MM.1S (cell line): ENCODE measurements at regions not wholly inside any gene's neighbourhood (a gene's known extent, or its start where the extent isn't known, plus 50 kb on each side); places are given as distances from the start of the nearest gene placed in this dataset.

Experiments used
- DNase-seq: peaks from one replicate; pipeline ENCODE4 v3.0.0-alpha.2; 2015
- H2AFZ ChIP-seq: fragments of 300-600 bp; sonication (generic); 2 replicates; pipeline ENCODE4 v1.6.0; 2016; ENCODE audit warnings: antibody characterized with exemption, low read length
- H3F3A ChIP-seq: fragments of 300-600 bp; sonication (generic); 2 replicates; pipeline ENCODE4 v1.6.1; 2016; ENCODE audit warnings: mild to moderate bottlenecking, antibody characterized with exemption, low read length, moderate library complexity, mixed read lengths; ENCODE audit not compliant: insufficient read depth
- H3K27ac ChIP-seq: fragments of 300-600 bp; sonication (generic); 2 replicates; pipeline ENCODE4 v1.5.1; 2016; ENCODE audit warnings: mild to moderate bottlenecking, low read length
- H3K27me3 ChIP-seq: fragments of 300-600 bp; sonication (generic); replicated peaks from 2 replicates; pipeline ENCODE4 v1.6.0; 2016; ENCODE audit warnings: low read length; ENCODE audit not compliant: insufficient read depth
- H3K36me3 ChIP-seq: fragments of 300-600 bp; sonication (generic); replicated peaks from 2 replicates; pipeline ENCODE4 v1.6.1; 2016; ENCODE audit warnings: mild to moderate bottlenecking, low read length, mixed read lengths; ENCODE audit not compliant: insufficient read depth
- H3K4me1 ChIP-seq: fragments of 300-600 bp; sonication (generic); 2 replicates; pipeline ENCODE4 v1.6.1; 2016; ENCODE audit warnings: low read length, mixed read lengths
- H3K4me2 ChIP-seq: fragments of 300-600 bp; sonication (generic); 2 replicates; pipeline ENCODE4 v1.6.0; 2016; ENCODE audit warnings: low read depth, low read length
- H3K4me3 ChIP-seq: fragments of 300-600 bp; sonication (generic); 2 replicates; pipeline ENCODE4 v1.5.1; 2016; ENCODE audit warnings: low read length, mixed read lengths
- H3K79me2 ChIP-seq: fragments of 300-600 bp; sonication (generic); 2 replicates; pipeline ENCODE4 v1.6.1; 2016; ENCODE audit warnings: mixed run types, low read length, mixed read lengths
- H3K9ac ChIP-seq: fragments of 300-600 bp; sonication (generic); 2 replicates; pipeline ENCODE4 v1.6.1; 2016; ENCODE audit warnings: low read length, mixed read lengths
- H3K9me2 ChIP-seq: fragments of 300-600 bp; sonication (generic); replicated peaks from 2 replicates; pipeline ENCODE4 v1.6.1; 2016; ENCODE audit warnings: mild to moderate bottlenecking, low read length, mixed read lengths; ENCODE audit not compliant: insufficient read depth
- H3K9me3 ChIP-seq: fragments of 300-600 bp; sonication (generic); replicated peaks from 2 replicates; pipeline ENCODE4 v1.6.1; 2016; ENCODE audit warnings: mild to moderate bottlenecking, low read length, mixed read lengths; ENCODE audit not compliant: insufficient read depth
- H4K20me1 ChIP-seq: fragments of 300-600 bp; sonication (generic); 2 replicates; pipeline ENCODE4 v1.6.1; 2016; ENCODE audit warnings: mild to moderate bottlenecking, low read length, moderate library complexity, mixed read lengths; ENCODE audit not compliant: insufficient read depth
- EZH2 ChIP-seq: fragments of 300-600 bp; sonication (generic); optimal IDR thresholded peaks from 2 replicates; pipeline ENCODE3; 2017; ENCODE audit warnings: low read depth, mild to moderate bottlenecking, antibody characterized with exemption, low read length, mixed read lengths
- EZH2phosphoT487 ChIP-seq: fragments of 300-600 bp; sonication (generic); IDR thresholded peaks from 2 replicates; pipeline ENCODE4 v1.6.1; 2018; ENCODE audit warnings: antibody characterized with exemption, low read length
- TF ChIP-seq, protein P1 (sequence below): fragments of 300-600 bp; sonication (generic); IDR thresholded peaks from 2 replicates; pipeline ENCODE4 v1.5.1; 2016; ENCODE audit warnings: antibody characterized with exemption, low read length, mixed read lengths

DNA sequence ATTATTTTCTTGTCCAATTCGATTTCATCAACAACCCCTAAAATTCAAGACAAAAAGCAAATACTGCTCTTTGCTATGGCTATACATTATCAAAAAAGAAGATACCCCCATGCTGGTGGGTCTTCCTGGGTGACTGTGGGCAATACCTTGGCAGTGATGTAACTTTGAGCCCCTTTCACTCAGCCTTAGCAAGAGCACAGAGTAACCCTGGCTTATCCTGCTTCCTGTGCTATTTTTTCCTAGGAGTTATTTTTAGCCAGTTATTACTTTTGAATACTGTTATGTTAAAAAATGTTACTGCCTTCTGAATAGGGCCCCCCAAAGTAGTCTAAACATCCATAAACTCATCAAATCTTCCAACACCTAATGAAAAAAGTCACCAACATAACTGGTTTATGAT, 145.6 kb upstream of the TSLP start:
- DNase-seq, result no peak
- Histone ChIP-seq H3K36me3 (no peaks in the 10 kb centered on the region), H3K4me3 (no peak overlapping the region), H3K9me3 (no peaks in the 10 kb centered on the region), H3K4me1 (no peaks in the 10 kb centered on the region), H3F3A (no peaks in the 10 kb centered on the region), H4K20me1 (no peaks in the 10 kb centered on the region), H3K27me3 (no peaks in the 10 kb centered on the region), H3K9ac (no peak overlapping the region), H3K27ac (no peak overlapping the region), H3K9me2 (no peaks in the 10 kb centered on the region), H3K4me2 (no peak overlapping the region), H3K79me2 (no peaks in the 10 kb centered on the region), H2AFZ (no peak overlapping the region)
- no peak for TF ChIP-seq EZH2phosphoT487
- TF ChIP-seq EZH2, result no peak

DNA sequence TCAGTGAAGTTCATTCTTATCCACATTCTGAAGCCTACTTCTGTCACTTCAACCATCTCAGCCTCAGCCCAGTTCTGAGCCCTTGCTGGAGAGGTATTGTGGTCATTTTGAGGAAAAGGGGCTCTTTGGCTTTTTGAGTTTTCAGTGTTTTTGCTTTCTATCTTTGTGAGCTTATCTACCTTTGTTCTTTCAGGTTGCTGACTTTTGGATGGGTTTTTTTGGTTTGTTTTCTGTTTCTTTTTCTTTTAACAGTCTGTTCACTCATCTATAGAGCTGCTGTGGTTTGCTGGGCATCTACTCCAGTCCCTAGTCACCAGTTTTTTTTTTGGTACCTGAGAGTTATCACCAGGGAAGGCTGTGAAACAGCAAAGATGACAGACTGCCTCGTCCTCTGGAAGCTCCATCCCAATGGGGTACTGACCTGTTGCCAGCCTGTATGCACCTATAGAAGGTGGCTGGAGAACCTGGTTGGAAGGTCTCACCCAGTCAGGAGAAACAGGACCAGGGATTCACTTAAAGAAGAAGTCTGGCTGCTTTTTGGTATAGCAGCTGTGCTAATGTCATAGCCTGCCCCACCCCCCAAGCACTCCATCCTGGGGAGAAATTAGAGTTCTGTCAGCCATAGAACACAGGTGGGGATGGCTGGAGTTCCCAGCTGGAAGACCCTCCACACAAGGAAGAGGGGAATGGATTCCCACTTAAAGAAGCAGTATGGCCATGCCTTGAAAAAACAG, 138.6 kb upstream of the TSLP start:
- Histone ChIP-seq H3K36me3 (no peaks in the 10 kb centered on the region), H3K27ac (no peak overlapping the region)
- TF ChIP-seq EZH2 (no peak), EZH2phosphoT487 (no peak)
- TF ChIP-seq, protein P1, sequence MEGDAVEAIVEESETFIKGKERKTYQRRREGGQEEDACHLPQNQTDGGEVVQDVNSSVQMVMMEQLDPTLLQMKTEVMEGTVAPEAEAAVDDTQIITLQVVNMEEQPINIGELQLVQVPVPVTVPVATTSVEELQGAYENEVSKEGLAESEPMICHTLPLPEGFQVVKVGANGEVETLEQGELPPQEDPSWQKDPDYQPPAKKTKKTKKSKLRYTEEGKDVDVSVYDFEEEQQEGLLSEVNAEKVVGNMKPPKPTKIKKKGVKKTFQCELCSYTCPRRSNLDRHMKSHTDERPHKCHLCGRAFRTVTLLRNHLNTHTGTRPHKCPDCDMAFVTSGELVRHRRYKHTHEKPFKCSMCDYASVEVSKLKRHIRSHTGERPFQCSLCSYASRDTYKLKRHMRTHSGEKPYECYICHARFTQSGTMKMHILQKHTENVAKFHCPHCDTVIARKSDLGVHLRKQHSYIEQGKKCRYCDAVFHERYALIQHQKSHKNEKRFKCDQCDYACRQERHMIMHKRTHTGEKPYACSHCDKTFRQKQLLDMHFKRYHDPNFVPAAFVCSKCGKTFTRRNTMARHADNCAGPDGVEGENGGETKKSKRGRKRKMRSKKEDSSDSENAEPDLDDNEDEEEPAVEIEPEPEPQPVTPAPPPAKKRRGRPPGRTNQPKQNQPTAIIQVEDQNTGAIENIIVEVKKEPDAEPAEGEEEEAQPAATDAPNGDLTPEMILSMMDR, result no peak

DNA sequence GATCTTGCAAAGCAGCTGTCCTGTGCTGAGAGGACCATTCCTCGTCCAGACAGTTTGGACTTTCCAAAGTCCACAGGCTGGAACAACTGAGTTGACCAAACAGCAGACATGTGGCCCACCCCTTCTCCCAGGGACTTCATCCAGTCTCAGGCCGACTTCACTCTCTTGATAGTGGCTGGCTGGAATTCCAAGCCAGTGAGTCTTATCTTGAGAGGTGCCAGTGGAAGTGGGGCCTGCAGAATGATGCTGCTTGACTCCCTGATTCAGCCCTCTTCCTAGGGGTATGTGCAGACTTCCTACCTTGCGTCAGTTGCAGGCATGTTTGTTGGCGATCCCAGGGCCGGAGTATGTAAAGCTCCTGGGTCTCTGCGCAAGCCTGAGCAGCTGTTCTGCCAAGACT, 131.4 kb upstream of the TSLP start:
- H3K4me3 ChIP-seq, result no peak overlapping the region
- no peaks in the 10 kb centered on the region for H3K9me3 ChIP-seq
- DNase-seq, result no peak
- no peaks in the 10 kb centered on the region for H3K4me1 ChIP-seq
- H2AFZ ChIP-seq, result no peak overlapping the region
- H3K9me2 ChIP-seq, result no peaks in the 10 kb centered on the region
- H3K9ac ChIP-seq, result no peak overlapping the region
- no peaks in the 10 kb centered on the region for H3K27me3 ChIP-seq
- TF ChIP-seq EZH2 (no peak), EZH2phosphoT487 (no peak)
- TF ChIP-seq, protein P1, result no peak
- H3K4me2 ChIP-seq, result no peak overlapping the region
- no peak overlapping the region for H3K27ac ChIP-seq
- H3F3A ChIP-seq, result no peaks in the 10 kb centered on the region
- H3K36me3 ChIP-seq, result no peaks in the 10 kb centered on the region
- no peaks in the 10 kb centered on the region for H3K79me2 ChIP-seq
- no peaks in the 10 kb centered on the region for H4K20me1 ChIP-seq

More for the DNA sequence above, 138.6 kb upstream of the TSLP start:
- Histone ChIP-seq H3K4me1 (no peaks in the 10 kb centered on the region), H3K9me3 (no peaks in the 10 kb centered on the region), H3K4me2 (no peak overlapping the region), H3K4me3 (no peak overlapping the region), H2AFZ (no peak overlapping the region), H3K27me3 (no peaks in the 10 kb centered on the region), H3K79me2 (no peaks in the 10 kb centered on the region), H3F3A (no peaks in the 10 kb centered on the region), H4K20me1 (no peaks in the 10 kb centered on the region), H3K9ac (no peak overlapping the region), H3K9me2 (no peaks in the 10 kb centered on the region)
- no peak for DNase-seq

DNA sequence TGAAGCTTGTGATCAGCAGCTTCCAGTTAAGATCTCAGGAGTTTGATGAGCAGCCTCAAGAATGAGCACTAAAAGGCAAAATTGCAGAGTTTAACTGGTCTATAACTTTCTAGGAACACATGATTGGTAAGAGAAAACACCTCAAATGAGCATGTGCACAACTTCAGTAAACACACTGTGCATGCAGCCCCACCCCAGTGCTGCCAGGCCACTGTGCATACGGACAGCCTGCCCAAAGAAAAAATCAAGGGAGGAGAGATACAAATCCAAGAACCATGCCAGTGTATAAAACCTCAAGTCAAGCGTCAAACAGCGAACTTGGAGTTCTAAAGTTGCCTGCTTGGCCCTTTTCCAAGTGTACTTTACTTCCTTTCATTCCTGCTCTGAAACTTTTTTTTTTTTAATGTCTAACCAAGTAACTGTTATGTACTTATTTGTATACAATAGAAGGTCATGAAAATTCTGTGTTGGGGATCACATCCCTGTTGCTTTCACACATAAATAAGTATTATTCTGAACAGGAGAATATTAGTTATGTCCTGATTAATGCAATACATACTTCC, 125.6 kb upstream of the TSLP start:
- TF ChIP-seq EZH2phosphoT487, result no peak
- TF ChIP-seq, protein P1, result no peak
- no peak for TF ChIP-seq EZH2
- Histone ChIP-seq H3K4me1 (no peaks in the 10 kb centered on the region), H4K20me1 (no peaks in the 10 kb centered on the region), H3K9ac (no peak overlapping the region), H3F3A (no peaks in the 10 kb centered on the region), H3K36me3 (no peaks in the 10 kb centered on the region), H3K79me2 (no peaks in the 10 kb centered on the region), H3K4me3 (no peak overlapping the region), H3K27me3 (no peaks in the 10 kb centered on the region), H2AFZ (no peak overlapping the region), H3K27ac (no peak overlapping the region), H3K4me2 (no peak overlapping the region), H3K9me3 (no peaks in the 10 kb centered on the region), H3K9me2 (no peaks in the 10 kb centered on the region)
- no peak for DNase-seq
